ENCODE measurements at regions not wholly inside any gene's neighbourhood (a gene's known extent, or its start where the extent isn't known, plus 50 kb on each side); places are given as distances from the start of the nearest gene placed in this dataset.

DNA sequence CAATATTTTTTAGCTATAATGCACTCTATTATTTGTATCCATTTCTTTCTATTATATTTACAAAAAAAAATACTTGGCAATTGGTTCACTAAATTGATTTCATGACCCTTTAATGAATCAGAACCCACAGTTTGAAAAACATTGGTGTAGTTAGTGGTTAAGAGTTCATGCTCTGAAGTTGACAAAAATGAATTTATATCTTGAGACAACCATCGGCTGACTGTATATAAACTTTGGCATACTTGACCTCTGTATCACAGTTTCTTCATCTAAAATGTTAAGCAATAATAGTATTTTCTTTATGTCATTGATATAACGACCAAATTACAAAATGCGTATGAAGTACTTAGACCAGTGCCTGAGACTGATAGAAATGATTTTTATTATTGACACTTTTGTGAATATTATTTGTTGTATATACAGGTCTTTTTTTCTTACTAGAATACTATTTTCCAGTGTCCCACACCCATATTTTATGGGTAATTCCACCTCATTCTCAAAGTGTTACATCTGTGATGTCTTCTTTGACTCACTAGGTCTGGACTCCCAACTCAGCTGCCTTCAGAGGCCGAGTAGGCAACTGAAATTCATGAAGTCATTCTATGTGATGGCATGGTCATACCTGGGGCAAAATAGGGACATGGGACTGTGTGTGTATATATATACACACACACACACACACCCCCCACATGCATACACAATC is 459.2 kb downstream of the RFPL4B start:
- no peak for DNase-seq

GRCh38 chr6:112821476-112821875 is 474.3 kb downstream of the RFPL4B start:
- DNase-seq, result no peak

- no peak for DNase-seq
These were observed 475.6 kb downstream of the RFPL4B start for GRCh38 chr6:112822769-112823168.

- no peak for DNase-seq
These were observed 480.7 kb downstream of the RFPL4B start for GRCh38 chr6:112827793-112828192.

DNA sequence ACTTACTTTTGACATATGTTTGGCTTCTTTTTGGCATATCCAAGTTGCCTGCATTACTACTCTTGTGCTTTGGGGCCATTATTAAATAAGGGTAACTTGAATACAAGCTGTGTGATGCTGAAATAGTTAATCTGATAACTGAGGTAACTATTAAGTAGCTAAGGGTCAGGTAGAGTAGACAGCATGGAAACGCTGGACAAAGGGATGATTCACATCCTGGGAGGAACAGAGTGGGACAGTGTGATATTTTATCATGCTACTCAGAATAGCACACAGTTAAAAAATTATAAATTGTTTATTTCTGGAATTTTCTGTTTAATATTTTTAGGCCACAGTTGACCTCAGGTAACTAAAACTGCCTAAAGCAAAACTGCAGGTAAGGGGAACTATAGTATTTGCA is 483.9 kb downstream of the RFPL4B start:
- DNase-seq, result no peak

GRCh38 chr6:112833581-112834131 is 486.5 kb downstream of the RFPL4B start:
- no peak for DNase-seq

DNA sequence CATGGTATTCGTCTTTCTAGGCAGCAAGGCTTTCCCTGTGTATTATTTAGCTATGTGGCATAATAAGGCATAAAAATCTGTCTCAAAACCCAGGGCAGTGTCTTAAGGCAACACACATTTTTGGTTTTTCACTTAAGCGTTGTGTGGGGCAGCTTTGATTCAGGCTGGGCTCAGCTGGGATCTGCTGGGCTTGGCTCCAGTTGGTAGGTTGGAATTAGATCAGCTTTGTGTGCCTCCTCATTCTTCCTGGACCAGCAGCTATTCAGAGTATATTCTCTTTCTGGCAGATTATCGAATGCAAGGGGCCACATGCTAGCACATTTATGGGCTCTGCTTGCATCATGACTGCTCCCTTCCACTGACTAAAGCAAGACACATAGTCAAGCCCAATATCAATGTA is 487.9 kb downstream of the RFPL4B start:
- no peak for DNase-seq

DNA sequence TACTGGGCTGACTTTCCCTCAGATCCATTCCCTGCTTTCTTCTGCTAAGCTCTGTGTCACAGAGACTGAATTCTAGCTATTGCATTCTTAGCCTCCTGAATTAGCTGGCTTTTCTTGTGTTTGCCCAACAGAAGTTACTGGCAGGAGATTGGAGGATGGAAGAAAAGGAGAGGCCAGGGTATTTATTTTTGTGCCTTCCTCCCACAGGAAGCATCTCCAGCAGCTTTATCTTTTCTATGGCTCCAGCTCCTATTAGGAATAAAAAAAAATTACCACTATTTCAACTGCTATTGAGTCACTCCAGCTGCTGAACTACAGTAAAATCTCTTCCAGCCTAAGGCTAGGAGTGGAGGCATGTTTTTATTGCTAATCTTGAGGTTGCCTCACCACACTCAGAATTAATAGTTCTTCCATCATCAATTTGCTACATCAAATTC is 492.4 kb downstream of the RFPL4B start:
- DNase-seq, result no peak

DNA sequence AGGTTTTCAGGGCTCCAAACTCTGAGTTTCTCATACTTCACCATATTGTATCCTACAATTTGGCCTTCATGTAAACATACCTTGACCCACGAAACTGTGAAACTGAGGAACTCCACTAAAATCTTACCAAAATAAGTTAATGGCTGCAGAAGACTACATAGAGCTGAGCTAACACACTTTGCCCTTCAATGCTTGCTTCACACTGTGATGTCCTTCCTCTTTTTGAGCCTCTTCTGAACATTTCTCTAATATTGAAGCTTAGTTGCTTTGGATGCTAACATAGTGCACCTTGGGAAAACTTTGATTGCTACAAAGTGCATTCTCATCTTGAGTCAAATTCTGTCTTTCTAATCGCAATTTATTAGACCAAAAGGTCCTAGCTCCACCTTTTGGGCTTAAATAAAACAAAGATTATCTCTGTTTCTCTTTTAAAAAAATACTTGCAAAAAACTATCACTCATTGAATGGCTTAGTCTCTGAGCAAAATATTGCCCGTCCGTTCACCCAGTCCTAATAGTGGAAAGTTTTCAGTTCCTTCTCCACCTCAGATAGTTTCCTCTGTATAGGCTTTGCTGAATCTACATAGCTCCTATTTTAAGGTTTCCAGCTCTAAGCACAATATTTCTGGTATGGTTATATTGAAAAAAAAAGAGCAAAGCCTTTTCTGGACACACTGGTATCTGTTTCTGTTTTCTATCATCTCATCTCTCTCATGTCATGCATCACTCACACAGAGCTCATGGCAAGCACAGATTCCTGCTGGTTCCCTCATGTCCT is 494.6 kb downstream of the RFPL4B start:
- no peak for DNase-seq

GRCh38 chr6:112842330-112842685 is 495.2 kb downstream of the RFPL4B start:
- DNase-seq, result no peak

DNA sequence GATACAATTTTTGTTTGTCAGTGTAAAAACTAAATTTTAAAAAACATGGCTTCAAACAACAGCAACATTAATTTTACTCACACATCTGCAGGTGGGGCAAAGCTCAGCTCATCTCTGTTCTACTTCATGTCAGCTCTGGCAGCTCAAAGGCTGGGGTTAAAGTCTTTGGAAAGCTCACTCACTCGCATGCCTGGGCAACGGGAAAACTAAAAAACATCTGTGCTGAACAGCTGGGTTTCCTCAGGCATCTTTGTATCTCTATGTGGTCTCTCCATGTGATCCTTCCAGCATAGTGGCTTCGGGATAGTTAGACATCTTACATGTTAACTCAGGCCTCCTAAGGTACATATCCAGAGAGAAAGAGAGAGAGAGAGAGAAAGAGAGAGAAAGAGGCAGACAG is 499.6 kb downstream of the RFPL4B start:
- DNase-seq, result no peak

DNA sequence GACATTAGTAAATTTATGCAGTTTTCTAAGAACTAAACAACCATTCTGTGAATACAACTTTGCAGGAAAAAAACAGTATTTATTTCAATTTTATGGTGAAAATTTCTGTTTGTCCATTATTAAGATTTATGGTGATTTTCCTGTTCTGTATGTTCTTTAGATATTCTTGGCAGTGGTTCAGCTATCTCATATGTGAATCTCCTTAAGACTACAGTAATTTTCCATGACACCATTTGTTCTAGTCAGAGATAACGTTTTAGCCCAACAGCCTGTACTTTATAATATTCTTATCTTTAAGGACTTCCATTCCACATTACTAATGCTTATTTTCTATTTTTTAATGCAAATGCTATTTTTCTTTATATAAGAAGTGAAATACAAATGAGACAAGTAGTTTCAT is 504.0 kb downstream of the RFPL4B start:
- DNase-seq, result no peak

DNA sequence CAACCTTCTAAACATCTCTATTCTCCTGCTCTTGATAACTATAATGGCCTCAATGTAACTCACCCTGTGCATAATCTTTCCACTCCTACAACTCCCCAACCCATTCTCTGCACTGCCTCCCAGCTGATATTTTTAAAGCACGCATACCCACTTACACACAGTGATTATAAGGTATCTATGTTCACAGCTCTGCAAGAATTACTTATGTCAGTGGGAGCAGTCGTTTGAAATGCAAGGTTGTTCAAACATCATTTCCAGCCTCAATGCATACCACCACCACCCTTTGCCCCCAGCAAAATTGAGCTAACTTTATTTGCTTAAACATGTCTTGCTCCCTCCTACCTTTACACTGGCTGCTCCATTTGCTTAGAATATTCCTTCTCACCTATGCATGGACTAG is 506.0 kb downstream of the RFPL4B start:
- DNase-seq, result no peak

- DNase-seq, result no peak
These were observed 516.6 kb downstream of the RFPL4B start for GRCh38 chr6:112863753-112864152.

DNA sequence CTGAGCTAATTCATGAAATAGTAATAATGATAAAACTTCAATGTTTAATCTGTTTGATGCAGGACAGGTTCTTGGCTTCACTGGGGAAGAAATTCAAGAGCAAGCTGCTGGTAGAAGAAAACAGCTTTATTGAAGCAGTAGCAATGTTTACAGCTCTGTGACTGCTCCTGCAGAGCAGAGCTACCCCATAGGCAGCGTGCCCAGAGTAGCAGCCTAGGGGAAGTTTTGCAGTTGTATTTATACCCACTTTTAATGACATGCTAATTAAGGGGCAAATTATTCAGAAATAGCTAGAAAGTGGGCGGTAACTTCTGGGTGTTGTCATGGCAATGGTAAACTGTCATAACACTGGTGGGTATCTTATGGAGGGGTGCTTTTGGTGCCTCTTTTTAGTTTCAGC is 518.0 kb downstream of the RFPL4B start:
- DNase-seq, result no peak

DNA sequence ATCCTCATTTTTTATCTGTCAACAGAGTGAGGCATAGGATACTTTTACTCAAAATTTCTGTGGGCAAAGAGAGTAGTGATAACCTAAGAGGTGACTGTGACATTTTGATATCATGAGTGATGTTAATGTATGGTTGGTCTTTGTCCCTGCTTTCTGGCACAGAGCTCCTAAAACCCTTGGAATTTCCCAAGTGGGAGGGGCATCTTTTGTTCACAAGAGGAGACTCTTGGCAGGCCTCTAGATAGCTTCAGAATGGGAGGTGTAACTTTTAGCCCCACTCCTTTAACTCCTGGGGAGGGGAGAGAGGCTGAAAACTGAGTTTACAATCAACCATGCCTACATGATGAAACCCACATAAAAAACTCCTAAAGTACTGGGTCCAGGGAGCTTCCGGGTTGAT is 527.8 kb downstream of the RFPL4B start:
- no peak for DNase-seq

DNA sequence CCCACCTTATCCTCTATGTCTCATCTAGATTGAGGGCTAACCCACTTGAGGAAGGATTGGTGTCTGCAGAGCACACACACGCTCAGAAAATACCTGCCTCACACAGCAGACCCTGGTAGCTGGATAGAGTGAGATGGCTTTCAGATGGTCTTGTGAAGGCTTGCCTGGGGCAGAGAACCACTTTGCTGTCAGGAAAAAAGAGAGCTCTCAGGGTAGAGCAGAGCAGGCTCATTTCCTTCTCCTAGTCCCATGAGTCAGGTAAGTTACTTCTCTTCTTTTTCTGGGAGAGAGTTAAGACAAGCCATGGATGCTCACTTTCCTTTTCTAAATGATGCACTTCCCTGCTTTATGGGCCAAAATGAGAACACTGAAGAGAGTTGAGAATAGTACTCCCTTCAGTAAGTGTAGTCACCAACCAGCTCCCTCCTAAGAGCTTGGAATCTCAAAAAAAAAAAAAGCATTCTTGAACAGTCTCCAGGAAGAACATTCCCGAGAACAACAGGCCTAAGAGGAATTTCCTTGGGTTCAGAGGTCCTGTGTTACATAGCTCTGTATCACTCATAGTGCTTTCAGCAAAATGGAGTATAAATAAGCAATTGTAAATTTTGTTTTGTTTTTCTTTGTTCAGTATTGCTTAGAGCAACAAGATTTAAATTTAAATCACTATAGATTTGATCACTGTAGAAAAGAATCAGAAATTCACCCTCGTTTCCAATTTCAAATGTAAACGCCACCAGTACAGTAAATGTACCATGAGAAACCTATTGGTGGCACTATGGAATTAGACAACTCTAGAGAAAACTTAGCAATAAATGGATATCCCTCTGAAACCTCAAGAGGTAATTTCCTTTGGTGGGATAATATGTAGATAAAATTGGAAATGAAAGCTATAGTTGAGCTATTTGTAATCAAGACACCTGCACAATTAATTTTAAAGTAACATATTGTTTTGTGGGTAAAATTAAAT is 530.3 kb downstream of the RFPL4B start:
- DNase-seq, result no peak

- no peak for DNase-seq
These were observed 532.8 kb downstream of the RFPL4B start for GRCh38 chr6:112879920-112880413.

- no peak for DNase-seq
These were observed 533.9 kb downstream of the RFPL4B start for GRCh38 chr6:112881027-112881426.

GRCh38 chr6:112881828-112882780 is 535.0 kb downstream of the RFPL4B start:
- DNase-seq, result no peak

GRCh38 chr6:112883095-112883494 is 536.0 kb downstream of the RFPL4B start:
- no peak for DNase-seq

DNA sequence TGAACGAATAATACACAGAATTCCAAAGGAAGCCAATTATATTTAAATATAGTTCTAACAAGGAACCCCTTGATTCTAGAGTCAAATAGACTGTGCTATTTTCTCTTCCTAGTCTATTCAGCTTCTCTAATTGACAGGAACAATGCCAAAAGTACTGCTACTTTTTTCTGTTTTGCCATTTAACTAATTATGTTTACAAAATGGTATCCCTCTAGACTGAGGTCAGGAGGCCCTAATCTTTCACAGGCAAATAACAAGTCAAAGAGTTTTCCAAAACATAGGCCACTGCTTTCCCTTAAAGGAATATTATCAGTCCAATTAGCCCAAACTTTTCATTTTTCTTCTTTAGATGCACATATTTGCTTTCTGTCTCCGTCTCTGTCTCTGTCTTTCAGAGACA is 539.3 kb downstream of the RFPL4B start:
- no peak for DNase-seq

Measured in AML-193 (cell line).